Stimulated activated CD8-positive, alpha-beta memory T cell treated with anti-CD3 and anti-CD28 coated beads, Interleukin-12 subunit alpha, Interleukin-12 subunit beta, amount 100 ng/mL, for 1 hour (primary cell): ENCODE measurements at regions not wholly inside any gene's neighbourhood (a gene's known extent, or its start where the extent isn't known, plus 50 kb on each side); places are given as distances from the start of the nearest gene placed in this dataset.

Experiments used
- DNase-seq: peaks from one replicate; pipeline ENCODE4 v3.0.0-alpha.2; 2020; ENCODE audit warnings: low read depth

DNA sequence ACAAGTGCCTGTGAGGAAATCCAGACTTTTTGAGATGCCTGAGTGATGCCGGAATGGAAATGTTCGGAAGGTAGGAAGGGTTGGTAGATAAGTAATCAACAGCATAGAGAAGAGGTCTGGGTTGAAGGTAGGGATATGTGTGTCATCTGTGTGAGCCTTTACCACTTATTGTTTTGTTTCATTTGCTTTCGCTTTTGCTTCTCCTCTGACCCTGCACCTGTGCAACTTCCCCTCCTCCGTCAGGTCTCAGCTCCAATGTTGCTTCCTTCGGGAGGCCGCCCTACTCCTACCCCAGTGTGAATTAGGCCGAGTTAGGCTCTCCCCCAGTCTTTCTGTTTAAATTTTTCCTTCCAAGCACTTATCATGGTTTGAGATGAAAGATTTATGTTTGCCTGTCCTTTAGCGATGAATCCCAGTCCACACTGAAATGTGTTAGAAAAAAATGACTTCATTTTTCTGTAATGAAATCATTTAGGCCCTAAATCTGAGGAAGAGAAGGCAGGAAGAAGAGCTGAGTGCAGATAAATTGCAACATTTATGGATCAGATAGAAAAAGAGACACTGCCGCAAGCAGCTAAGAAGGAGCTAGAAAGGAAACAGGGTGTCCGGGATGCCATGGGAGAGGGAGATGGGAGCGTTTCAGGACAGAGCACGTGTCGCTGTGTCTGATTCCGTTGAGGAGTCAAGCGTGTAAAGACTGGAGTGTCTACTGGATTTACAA lies 139.6 kb upstream of the PELI1 start:
- no peak for DNase-seq

- no peak for DNase-seq
Measured at GRCh38 chr2:64284751-64285150, 140.5 kb upstream of the PELI1 start.

DNA sequence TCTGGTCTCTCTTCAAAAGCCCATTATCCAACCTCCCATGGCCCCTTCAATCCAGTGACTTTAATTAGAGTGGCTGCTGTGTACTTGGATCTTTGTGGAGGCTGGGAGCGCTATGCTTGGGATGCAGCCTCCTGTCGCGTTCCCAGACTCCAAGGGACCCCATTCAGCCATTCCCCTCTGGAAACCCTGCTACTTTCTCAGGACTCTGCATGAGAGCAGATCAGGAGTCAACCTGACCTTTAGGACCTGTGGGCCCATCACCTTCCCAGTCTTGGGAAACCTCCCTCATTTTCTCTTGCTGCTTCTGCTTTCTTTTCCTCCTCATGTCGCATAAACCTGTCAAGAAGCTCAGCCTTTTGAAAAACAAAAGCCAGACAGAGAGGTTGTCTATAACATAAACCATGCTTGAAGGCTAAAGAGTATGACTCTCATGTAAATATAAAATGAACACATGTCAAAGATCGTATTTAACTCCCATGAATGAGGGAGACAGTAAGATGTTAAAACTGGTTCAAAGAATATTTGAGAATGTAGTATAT lies 143.1 kb upstream of the PELI1 start:
- no peak for DNase-seq

- no peak for DNase-seq
Measured at GRCh38 chr2:64288321-64289193, 144.3 kb upstream of the PELI1 start.

GRCh38 chr2:64289251-64289650 lies 145.0 kb upstream of the PELI1 start:
- no peak for DNase-seq

- no peak for DNase-seq
Measured at GRCh38 chr2:64289737-64290136, 145.5 kb upstream of the PELI1 start.

- no peak for DNase-seq
Measured at GRCh38 chr2:64291181-64291580, 147.0 kb upstream of the PELI1 start.

DNA sequence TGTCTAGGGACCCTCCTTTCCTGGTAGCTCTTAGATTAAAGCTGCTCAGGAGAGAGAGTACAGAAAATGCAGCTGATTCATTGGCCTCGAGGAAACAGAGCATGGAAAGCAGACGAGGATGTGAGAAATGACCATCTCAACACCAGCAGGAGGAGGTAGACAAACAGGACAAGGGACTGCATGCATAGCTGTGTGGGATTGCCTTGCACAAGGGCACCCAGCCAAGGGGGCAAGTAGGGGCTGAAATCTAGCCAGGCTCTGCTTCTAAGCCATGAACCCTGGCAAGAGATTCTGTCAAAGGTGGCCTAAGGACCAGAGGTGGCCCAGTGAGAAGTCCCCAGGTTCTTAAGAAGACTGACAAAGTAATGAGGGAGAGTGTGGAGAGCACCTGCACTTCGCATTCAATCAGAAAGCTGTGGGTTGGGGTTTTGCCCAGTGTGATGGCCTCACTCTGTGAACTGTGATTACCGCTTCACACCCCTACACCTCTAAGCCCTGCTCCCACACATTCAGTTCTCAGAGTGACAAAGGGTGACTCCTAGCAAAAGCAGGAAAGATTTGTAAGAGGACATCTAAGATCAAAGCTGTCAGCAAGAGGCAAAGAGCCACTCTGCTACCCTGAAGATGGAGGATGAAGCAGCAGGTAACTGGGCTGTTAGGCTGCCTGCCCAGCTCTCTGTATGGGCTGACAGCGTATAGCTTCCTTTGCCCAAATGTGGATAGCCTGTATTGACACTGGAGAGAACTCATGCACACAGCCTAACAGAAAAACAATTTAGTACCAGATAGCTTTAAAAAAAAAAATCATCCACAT lies 151.3 kb upstream of the PELI1 start:
- DNase-seq, result no peak

- no peak for DNase-seq
Measured at GRCh38 chr2:64296140-64296480, 151.9 kb upstream of the PELI1 start.

GRCh38 chr2:64296695-64297346 lies 152.6 kb upstream of the PELI1 start:
- DNase-seq, result no peak

DNA sequence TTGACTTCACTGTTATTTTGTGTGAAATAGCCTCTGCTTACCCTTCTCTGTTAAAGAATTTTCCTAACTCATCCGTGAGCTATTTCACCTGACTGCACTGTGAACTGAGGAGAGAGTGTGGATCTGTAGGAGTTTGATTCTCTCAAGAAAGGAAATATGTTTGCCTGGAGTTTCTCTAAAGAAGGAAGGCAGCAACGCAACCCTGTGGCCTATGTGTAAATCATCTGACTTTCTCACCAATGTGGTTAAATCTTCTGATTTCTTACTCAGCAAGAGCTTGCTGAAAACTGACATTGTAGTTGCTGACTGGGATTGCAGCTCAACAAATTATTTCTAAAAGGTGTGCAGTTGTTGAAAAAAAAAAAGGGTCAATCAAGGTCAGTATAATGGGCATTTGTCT lies 153.9 kb upstream of the PELI1 start:
- DNase-seq, result no peak

- DNase-seq, result no peak
Measured at GRCh38 chr2:64300066-64300465, 153.9 kb upstream of the LGALSL start.

DNA sequence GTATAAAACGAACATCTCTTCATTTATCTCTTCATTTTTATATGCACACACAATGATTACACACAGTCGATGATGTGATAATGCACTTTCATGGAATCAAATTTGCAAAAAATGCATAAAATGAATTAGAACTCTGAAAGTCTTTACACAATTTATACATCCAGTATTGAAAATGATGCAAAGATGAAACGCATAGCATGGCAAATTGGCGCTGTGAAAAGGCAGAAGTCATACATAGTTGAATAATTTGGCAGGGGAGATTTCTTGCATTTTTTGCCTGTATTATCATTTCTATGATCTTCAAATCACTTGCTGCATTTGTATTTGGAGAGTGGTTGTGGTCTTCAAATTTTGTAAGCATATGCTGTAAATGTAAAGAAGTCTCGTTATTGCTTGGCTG lies 150.7 kb upstream of the LGALSL start:
- DNase-seq, result no peak

GRCh38 chr2:64307421-64307820 lies 146.5 kb upstream of the LGALSL start:
- DNase-seq, result no peak

GRCh38 chr2:64311191-64311910 lies 142.6 kb upstream of the LGALSL start:
- no peak for DNase-seq

DNA sequence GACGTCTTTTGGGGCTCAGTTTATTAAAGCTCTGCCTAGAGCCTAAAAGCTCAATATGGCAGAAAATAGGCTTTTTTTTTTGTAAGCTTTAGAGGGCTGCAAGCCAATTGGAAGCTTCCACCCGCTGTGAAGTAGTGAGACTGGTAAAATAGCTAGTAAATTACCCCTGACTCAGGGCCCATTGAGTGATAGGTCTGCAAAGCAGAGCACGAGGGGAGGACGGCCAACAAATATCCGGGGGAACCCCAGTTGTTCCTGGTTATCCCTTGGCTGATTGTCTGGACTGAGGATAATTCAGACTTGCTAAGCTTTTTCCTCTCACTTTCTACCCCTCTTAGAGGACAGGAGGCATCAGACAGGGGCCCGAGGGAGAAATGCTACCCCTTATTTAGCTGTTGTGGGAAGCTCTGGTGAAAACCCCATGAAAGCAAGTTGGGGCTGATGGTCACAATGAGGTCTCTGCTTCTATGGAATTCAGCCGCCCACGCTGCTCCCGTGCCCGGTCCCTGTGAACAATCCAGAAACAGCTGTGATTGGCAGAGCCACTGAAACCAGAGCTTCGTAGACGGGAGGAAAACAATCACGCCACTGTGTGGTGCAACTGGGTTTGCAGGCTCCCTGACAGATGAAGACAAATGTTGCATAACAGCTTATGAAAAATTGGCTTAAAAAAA lies 141.9 kb upstream of the LGALSL start:
- DNase-seq, result no peak

GRCh38 chr2:64312622-64313397 lies 141.2 kb upstream of the LGALSL start:
- no peak for DNase-seq

DNA sequence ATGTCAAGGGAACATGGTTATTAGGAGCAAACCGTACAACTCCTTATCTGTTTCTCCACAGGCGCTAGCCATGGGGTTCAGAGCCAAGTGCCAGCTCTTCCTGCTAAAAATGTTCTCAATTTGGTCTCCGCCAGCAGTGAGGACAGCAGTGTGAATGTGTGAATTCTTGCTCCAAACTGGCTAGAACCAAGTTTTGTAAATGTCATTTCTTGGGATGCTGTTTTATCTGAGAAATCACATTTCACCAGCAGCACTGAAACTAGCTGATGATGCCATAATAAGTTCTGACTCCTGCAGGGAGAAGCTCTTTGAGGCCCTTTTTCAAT lies 140.6 kb upstream of the LGALSL start:
- no peak for DNase-seq

DNA sequence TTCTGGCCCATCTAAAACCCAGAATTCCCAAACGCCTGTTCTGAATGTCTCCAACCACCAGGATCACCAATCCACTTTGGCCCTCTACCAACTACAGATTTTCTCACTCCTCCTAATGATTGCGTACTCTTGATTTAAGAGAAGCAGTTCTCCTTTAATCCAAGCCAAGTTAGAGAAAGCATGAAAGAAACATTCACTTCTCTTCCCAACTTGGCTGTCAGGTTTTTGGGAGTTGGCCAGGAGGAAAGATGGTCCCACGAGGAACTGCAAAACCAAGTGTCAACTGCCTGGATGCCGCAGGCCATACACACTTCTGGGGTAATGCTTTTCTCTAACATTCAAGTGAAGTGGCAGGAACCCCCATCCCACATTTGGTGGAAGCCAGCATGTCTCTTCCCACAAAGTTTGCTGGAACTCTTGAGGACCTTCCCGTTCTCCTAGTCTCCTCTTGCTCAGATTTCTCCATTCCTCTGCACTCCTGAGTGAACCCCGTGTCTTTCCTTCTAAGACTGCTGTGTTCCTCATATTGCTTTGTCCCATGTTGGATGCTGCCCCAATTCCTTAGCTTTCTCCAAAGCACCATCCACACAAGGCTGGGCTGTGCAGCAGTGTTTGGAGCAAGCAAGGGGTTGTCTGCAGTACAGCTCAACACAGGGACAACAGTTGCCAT lies 138.5 kb upstream of the LGALSL start:
- no peak for DNase-seq
